ENCODE measurements at regions not wholly inside any gene's neighbourhood (a gene's known extent, or its start where the extent isn't known, plus 50 kb on each side); places are given as distances from the start of the nearest gene placed in this dataset.

DNA sequence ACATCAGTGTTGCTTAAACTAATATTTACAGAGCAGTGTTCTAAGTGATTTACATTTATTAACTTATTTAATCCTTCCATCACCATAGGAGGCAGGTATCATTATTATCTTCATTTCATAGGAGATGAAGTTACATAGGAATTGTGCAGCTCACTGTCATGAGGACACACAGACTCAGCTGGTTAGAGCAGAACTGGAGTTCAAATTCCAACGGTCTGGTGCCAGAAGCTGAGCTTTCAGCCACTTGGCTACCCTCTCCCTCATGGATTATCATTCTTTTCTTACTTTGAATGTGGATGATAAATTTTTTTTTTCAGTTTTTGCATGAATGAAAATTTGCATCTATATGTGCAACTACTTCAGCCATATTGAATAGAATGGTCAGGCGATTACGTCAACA lies 86.0 kb upstream of the LRIG1 start:
- Histone ChIP-seq H3K9me3 (ENCODE audit: insufficient read depth, low read depth, low read length) (peaks cover 3% of the 10 kb centered on the region), H3K4me3 (ENCODE audit: low read depth, low read length) (no peak overlapping the region), H3K4ac (ENCODE audit: low read depth, low read length) (no peak overlapping the region), H2AK5ac (ENCODE audit: low read length) (no peak overlapping the region), H3K4me2 (ENCODE audit: low read length) (no peak overlapping the region), H4K12ac (ENCODE audit: low read depth, low read length) (no peak overlapping the region), H2AFZ (ENCODE audit: insufficient read depth, low read length, poor library complexity) (no peak overlapping the region), H3K9ac (ENCODE audit: low read length) (no peak overlapping the region), H3K27ac (ENCODE audit: low read depth, low read length) (no peak overlapping the region), H2BK120ac (ENCODE audit: insufficient read depth, low read length, poor library complexity) (no peak overlapping the region), H2BK12ac (ENCODE audit: low read length) (no peak overlapping the region), H2BK5ac (ENCODE audit: low read depth, low read length, poor library complexity) (no peak overlapping the region), H3K79me2 (ENCODE audit: control insufficient read depth, insufficient read depth, low read length, poor library complexity) (no peaks in the 10 kb centered on the region), H4K8ac (ENCODE audit: low read depth, low read length) (no peak overlapping the region), H4K91ac (ENCODE audit: low read depth, low read length) (no peak overlapping the region), H3K18ac (ENCODE audit: low read length) (no peak overlapping the region), H3K36me3 (ENCODE audit: control insufficient read depth in 1 of 2, insufficient read depth in 2 of 2, low read length in 2 of 2) (no peaks in the 10 kb centered on the region), H3K14ac (ENCODE audit: low read length) (no peak overlapping the region), H3K79me1 (ENCODE audit: low read length) (no peaks in the 10 kb centered on the region), H3K4me1 (ENCODE audit: control insufficient read depth in 1 of 2, insufficient read depth in 2 of 2, low read length in 2 of 2) (no peaks in the 10 kb centered on the region), H3K23ac (ENCODE audit: low read length) (no peak overlapping the region), H3K27me3 (ENCODE audit: insufficient read depth, low read length) (no peaks in the 10 kb centered on the region)
- WGBS (ENCODE audit: extremely low coverage, insufficient coverage, insufficient read length) = no CpG with 5 or more reads among the region's 3 CpGs
- DNase-seq = no peak

DNA sequence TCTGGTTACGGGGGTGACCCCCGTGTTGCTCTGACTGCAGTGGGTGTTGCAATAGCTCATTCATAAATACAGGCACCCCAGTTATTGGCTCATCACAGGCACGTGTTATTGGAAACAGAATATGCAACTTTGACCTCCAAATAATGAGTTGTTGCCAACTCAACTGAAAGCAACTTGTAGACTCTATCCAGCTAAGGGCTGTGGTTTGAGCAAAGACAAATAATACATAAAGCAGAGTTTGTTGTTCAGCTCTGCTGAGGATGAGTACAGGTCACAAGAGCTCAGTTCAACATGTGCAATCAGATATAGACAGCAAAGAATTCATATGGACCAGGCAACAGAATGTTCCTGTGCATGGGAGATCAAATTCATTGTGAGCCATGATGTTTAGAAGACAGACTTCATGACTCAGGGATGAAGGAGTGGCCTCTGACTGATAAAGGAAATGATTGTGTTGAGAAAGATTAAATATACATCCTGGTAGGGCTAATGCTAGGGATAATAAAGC lies 87.6 kb upstream of the LRIG1 start:
- H3K9ac ChIP-seq (ENCODE audit: low read length) = no peak overlapping the region
- H3K18ac ChIP-seq (ENCODE audit: low read length) = no peak overlapping the region
- WGBS (ENCODE audit: extremely low coverage, insufficient coverage, insufficient read length) = no CpG with 5 or more reads among the region's 3 CpGs
- no peak overlapping the region for H3K14ac ChIP-seq (ENCODE audit: low read length)
- no peak overlapping the region for H4K91ac ChIP-seq (ENCODE audit: low read depth, low read length)
- no peaks in the 10 kb centered on the region for H3K79me2 ChIP-seq (ENCODE audit: control insufficient read depth, insufficient read depth, low read length, poor library complexity)
- H3K4me3 ChIP-seq (ENCODE audit: low read depth, low read length) = no peak overlapping the region
- DNase-seq = no peak
- H4K12ac ChIP-seq (ENCODE audit: low read depth, low read length) = no peak overlapping the region
- no peak overlapping the region for H2BK12ac ChIP-seq (ENCODE audit: low read length)
- H2BK120ac ChIP-seq (ENCODE audit: insufficient read depth, low read length, poor library complexity) = no peak overlapping the region
- no peaks in the 10 kb centered on the region for H3K27me3 ChIP-seq (ENCODE audit: insufficient read depth, low read length)
- no peaks in the 10 kb centered on the region for H3K79me1 ChIP-seq (ENCODE audit: low read length)
- no peak overlapping the region for H2AK5ac ChIP-seq (ENCODE audit: low read length)
- H3K36me3 ChIP-seq (ENCODE audit: control insufficient read depth in 1 of 2, insufficient read depth in 2 of 2, low read length in 2 of 2) = no peaks in the 10 kb centered on the region
- no peak overlapping the region for H3K4ac ChIP-seq (ENCODE audit: low read depth, low read length)
- H3K9me3 ChIP-seq (ENCODE audit: insufficient read depth, low read depth, low read length) = no peaks in the 10 kb centered on the region
- no peak overlapping the region for H2AFZ ChIP-seq (ENCODE audit: insufficient read depth, low read length, poor library complexity)
- H3K27ac ChIP-seq (ENCODE audit: low read depth, low read length) = no peak overlapping the region
- no peak overlapping the region for H3K23ac ChIP-seq (ENCODE audit: low read length)
- no peak overlapping the region for H4K8ac ChIP-seq (ENCODE audit: low read depth, low read length)
- no peak overlapping the region for H2BK5ac ChIP-seq (ENCODE audit: low read depth, low read length, poor library complexity)
- H3K4me2 ChIP-seq (ENCODE audit: low read length) = no peak overlapping the region
- H3K4me1 ChIP-seq (ENCODE audit: control insufficient read depth in 1 of 2, insufficient read depth in 2 of 2, low read length in 2 of 2) = no peaks in the 10 kb centered on the region

DNA sequence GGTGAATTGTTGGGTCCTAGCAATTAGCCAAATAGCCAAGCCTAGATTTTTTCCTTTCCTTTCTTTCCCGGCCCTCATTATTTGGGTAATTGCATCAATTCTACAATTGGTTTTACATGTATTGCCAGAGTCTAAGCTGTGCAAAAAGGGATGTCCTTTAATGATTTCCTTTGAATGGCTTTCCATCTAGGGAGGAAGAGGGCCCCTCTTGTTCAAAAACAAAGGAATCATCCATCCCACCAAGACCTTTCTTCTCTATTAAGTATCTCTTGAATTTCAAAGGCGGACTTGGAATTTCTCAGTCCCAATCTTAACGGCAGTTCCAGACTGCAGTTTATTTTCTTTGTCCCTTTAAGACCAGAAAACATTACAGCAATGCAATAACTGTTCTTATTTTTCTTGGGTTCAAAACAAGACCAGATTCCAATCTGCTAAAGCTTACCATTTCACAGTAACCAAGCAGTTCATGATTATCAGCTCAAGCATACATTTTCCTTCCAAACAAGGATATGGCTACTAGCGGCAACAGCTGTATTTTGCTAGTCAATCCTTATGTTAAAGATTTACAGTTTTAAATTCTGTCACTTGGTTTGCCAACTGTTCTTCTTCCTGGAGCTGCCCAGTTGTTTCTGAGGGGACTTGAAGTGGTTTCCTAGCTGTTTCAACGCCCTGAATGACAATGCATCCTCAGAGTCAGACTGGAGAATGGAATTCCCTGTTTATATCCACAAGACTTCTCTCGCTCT lies 91.4 kb upstream of the LRIG1 start:
- no peak overlapping the region for H2AK5ac ChIP-seq (ENCODE audit: low read length)
- no peak overlapping the region for H2BK12ac ChIP-seq (ENCODE audit: low read length)
- no peak overlapping the region for H2BK5ac ChIP-seq (ENCODE audit: low read depth, low read length, poor library complexity)
- no peak overlapping the region for H3K18ac ChIP-seq (ENCODE audit: low read length)
- H3K4ac ChIP-seq (ENCODE audit: low read depth, low read length) = no peak overlapping the region
- H3K14ac ChIP-seq (ENCODE audit: low read length) = no peak overlapping the region
- H2AFZ ChIP-seq (ENCODE audit: insufficient read depth, low read length, poor library complexity) = no peak overlapping the region
- no peaks in the 10 kb centered on the region for H3K36me3 ChIP-seq (ENCODE audit: control insufficient read depth in 1 of 2, insufficient read depth in 2 of 2, low read length in 2 of 2)
- no peak overlapping the region for H4K91ac ChIP-seq (ENCODE audit: low read depth, low read length)
- H3K4me2 ChIP-seq (ENCODE audit: low read length) = no peak overlapping the region
- no peaks in the 10 kb centered on the region for H3K79me1 ChIP-seq (ENCODE audit: low read length)
- H4K8ac ChIP-seq (ENCODE audit: low read depth, low read length) = no peak overlapping the region
- no peak overlapping the region for H4K12ac ChIP-seq (ENCODE audit: low read depth, low read length)
- H3K27me3 ChIP-seq (ENCODE audit: insufficient read depth, low read length) = no peaks in the 10 kb centered on the region
- no peak overlapping the region for H3K27ac ChIP-seq (ENCODE audit: low read depth, low read length)
- H3K23ac ChIP-seq (ENCODE audit: low read length) = no peak overlapping the region
- no peaks in the 10 kb centered on the region for H3K9me3 ChIP-seq (ENCODE audit: insufficient read depth, low read depth, low read length)
- H3K9ac ChIP-seq (ENCODE audit: low read length) = no peak overlapping the region
- H3K79me2 ChIP-seq (ENCODE audit: control insufficient read depth, insufficient read depth, low read length, poor library complexity) = no peaks in the 10 kb centered on the region
- no peak for DNase-seq
- no peak overlapping the region for H2BK120ac ChIP-seq (ENCODE audit: insufficient read depth, low read length, poor library complexity)
- H3K4me1 ChIP-seq (ENCODE audit: control insufficient read depth in 1 of 2, insufficient read depth in 2 of 2, low read length in 2 of 2) = no peaks in the 10 kb centered on the region
- WGBS (ENCODE audit: extremely low coverage, insufficient coverage, insufficient read length) = no CpG with 5 or more reads among the region's 6 CpGs
- H3K4me3 ChIP-seq (ENCODE audit: low read depth, low read length) = no peak overlapping the region

DNA sequence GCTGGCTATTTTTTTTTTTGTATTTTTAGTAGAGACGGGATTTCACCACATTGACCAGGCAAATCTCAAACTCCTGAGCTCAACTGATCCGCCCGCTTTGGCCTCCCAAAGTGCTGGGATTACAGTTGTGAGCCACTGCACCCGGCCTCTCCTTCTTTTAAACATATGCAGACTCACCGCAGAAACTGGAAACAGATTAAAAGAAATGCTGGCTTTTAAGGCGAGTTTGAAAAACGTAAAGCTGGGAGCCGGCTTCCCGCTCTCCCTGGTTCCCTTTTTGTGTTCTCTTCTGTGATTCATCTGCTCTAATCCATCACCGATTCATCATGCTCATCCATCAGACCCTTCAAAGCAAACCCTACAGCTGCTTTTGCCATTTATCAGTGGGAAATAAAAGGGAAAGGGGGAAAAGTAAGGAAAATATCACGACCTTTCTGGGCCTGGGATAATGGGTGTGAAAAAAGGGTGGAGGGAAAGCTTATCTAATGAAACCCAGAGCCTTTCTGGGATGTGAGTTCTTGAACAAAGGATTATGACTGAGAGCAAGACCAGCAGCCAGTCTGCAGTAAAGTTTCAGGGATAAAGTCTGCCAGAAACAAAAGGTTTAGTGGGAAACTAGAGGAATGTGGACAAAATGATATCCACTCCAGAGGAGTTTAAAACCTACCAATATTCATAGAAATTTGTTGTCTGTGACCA lies 92.3 kb upstream of the LRIG1 start:
- no CpG with 5 or more reads among the region's 11 CpGs for WGBS (ENCODE audit: extremely low coverage, insufficient coverage, insufficient read length)
- H3K27ac ChIP-seq (ENCODE audit: low read depth, low read length) = no peak overlapping the region
- H3K18ac ChIP-seq (ENCODE audit: low read length) = no peak overlapping the region
- no peak overlapping the region for H2AFZ ChIP-seq (ENCODE audit: insufficient read depth, low read length, poor library complexity)
- H2BK5ac ChIP-seq (ENCODE audit: low read depth, low read length, poor library complexity) = no peak overlapping the region
- no peaks in the 10 kb centered on the region for H3K27me3 ChIP-seq (ENCODE audit: insufficient read depth, low read length)
- H4K12ac ChIP-seq (ENCODE audit: low read depth, low read length) = no peak overlapping the region
- H3K14ac ChIP-seq (ENCODE audit: low read length) = no peak overlapping the region
- no peaks in the 10 kb centered on the region for H3K79me2 ChIP-seq (ENCODE audit: control insufficient read depth, insufficient read depth, low read length, poor library complexity)
- no peak overlapping the region for H3K9ac ChIP-seq (ENCODE audit: low read length)
- H3K36me3 ChIP-seq (ENCODE audit: control insufficient read depth in 1 of 2, insufficient read depth in 2 of 2, low read length in 2 of 2) = no peaks in the 10 kb centered on the region
- H4K8ac ChIP-seq (ENCODE audit: low read depth, low read length) = no peak overlapping the region
- no peak for DNase-seq
- no peak overlapping the region for H2AK5ac ChIP-seq (ENCODE audit: low read length)
- H3K79me1 ChIP-seq (ENCODE audit: low read length) = no peaks in the 10 kb centered on the region
- H3K4me3 ChIP-seq (ENCODE audit: low read depth, low read length) = no peak overlapping the region
- H3K23ac ChIP-seq (ENCODE audit: low read length) = no peak overlapping the region
- no peak overlapping the region for H3K4ac ChIP-seq (ENCODE audit: low read depth, low read length)
- no peak overlapping the region for H4K91ac ChIP-seq (ENCODE audit: low read depth, low read length)
- H2BK12ac ChIP-seq (ENCODE audit: low read length) = no peak overlapping the region
- no peaks in the 10 kb centered on the region for H3K9me3 ChIP-seq (ENCODE audit: insufficient read depth, low read depth, low read length)
- no peak overlapping the region for H2BK120ac ChIP-seq (ENCODE audit: insufficient read depth, low read length, poor library complexity)
- no peaks in the 10 kb centered on the region for H3K4me1 ChIP-seq (ENCODE audit: control insufficient read depth in 1 of 2, insufficient read depth in 2 of 2, low read length in 2 of 2)
- H3K4me2 ChIP-seq (ENCODE audit: low read length) = no peak overlapping the region
